Lower leg skin (tissue), 3 donors: ENCODE measurements at regions not wholly inside any gene's neighbourhood (a gene's known extent, or its start where the extent isn't known, plus 50 kb on each side); places are given as distances from the start of the nearest gene placed in this dataset.

Experiments
- CTCF ChIP-seq, 3 donors: fragments of 450-650 bp; IDR thresholded peaks; one replicate each; pipeline ENCODE4 v1.5.1; 2016; ENCODE audit warnings: antibody characterized with exemption in 3 of 3, mild to moderate bottlenecking in 3 of 3, moderate library complexity in 2 of 3
- POLR2A ChIP-seq, 2 donors: fragments of 450-650 bp; IDR thresholded peaks; one replicate each; pipeline ENCODE4 v1.6.1; 2016 to 2017; ENCODE audit warnings: antibody characterized with exemption in 2 of 2, mild to moderate bottlenecking in 1 of 2, moderate library complexity in 1 of 2

GRCh38 chr7:149706398-149706797, 67.0 kb downstream of the ZNF467 start:
- TF ChIP-seq CTCF (IDR thresholded peaks at IDR 0.05) = no peak
- no peak for TF ChIP-seq POLR2A (IDR thresholded peaks at IDR 0.05)
